HuH-7 (cell line): ENCODE measurements at regions not wholly inside any gene's neighbourhood (a gene's known extent, or its start where the extent isn't known, plus 50 kb on each side); places are given as distances from the start of the nearest gene placed in this dataset.

Source experiments
- DNase-seq: peaks from one replicate; pipeline ENCODE4 v3.0.0; 2011; ENCODE audit warnings: low spot score

DNA sequence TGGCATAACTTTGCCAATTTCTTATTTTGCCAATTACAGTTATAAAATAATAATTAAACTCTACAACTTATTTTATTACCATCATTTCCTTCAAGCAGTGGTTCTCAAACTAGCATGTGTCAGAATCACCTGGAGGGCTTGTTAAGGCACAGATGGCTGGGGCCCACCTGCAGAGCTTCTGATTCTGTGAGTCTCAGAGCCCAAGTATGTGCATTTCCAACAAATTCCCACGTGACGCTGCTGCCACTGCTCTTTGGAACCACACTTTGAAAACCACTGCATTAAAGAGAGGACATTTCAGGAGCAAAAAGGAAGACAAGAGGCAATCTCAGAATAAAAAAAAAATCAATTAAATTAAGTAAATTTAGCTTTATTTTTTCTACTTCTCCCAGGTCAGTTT, 94.0 kb upstream of the HNRNPA3 start:
- DNase-seq = no peak

DNA sequence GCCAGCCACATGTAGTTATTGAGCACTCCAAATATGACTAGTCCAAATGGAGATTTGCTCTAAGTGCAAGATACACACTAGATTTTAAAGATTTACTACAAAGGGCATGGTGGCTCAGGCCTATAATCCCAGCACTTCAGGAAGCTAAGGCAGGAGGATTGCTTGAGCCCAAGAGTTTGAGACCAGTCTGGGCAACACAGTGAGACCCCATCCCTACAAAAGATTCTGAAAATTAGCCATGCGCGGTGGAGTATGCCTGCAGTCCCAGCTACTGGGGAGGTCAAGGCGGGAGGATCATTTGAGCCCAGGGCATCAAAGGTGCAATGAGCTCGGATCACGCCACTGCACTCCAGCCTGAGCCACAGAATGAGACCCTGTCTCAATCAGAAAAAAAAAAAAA, 93.5 kb upstream of the HNRNPA3 start:
- no peak for DNase-seq

DNA sequence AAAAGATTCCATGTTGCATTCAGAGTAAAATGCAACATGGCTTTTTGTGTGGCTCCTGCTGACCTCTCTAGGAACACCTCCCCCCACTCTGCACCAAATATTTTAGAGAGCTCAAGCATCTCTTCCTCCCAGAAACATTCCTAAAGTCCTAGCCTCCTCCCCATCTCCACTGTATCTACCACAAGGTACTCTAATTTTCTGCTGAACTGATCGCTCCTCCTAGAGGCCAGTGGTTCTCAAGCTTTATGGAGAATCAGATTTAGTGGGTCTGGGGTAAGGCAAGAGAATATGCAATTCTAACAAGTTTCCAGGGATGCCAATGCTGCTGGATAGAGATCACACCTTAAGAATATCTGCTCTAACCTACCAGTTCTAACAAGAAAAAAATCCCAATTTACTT, 89.5 kb upstream of the HNRNPA3 start:
- DNase-seq = no peak

DNA sequence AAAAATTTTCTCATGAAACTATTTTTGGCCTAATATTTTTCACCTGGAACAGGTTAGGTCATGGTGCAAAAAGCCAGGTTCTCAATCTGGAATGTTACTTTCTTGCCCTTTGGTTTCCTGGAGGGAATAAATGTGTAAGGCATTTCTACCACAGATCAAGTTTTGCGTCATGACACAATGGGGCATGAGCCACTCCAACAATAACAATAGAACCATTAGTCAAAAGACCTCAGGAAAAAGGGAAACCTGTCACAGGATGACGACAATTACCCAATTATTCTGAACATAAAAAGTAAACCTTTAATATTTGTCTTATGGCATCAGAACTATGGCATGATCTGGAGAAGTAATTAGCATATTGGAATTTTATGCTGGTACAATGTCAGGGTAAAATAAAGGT, 88.2 kb upstream of the HNRNPA3 start:
- DNase-seq = no peak

DNA sequence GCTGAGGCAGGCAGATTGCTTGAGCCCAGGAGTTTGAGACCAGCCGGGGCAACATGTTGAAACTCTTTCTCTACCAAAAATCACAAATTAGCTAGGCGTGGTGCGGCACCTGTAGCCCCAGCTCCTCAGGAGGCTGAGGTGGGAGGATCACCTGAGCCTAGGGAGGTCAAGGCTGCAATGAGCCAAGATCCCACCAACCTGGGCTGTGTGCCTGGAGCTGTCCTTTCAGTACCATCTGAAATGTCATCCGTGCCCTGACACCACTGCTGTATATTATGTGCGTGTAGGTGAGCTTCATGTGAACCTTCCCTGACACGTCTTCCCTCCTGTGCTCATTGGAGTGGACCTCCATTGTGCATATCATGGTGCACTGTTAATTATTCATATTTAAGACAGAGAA, 84.8 kb upstream of the HNRNPA3 start:
- DNase-seq = no peak

DNA sequence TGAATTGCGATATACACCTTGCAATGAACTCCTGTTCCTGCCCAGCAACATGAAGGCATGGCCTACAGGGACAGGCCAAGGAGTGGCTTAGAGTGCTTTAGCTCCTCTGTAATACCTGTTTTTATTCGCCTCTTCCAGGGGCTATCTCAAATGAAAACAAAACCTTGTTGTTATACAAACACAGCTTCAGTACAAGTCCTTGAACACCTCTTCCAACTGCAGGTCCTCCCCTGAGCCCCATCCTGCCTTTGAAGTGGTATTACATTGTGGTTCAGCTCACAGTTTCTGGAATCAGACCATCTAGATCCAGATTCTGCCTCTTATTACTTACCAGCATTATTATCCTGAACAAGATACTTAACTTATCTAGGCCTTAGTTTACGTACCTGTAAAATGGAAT, 83.0 kb upstream of the HNRNPA3 start:
- DNase-seq = no peak

DNA sequence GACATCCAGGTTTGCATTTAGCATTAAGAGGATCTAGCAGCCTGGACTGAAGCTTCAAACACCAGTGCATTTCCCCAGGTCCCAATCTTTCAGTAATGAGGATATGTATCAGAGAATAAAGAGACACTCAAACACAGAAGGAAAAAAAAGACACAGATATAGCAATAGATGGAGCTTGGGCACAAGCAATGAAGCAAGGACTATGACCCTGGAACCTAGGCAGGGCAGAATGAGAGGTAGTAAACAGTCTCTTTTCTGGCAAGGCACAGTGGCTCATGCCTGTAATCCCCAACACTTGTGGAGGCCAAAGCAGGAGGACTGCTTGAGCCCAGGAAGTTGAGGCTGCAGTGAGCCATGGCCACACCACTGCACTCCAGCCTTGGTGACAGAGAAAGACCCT, 80.7 kb upstream of the HNRNPA3 start:
- DNase-seq = no peak

DNA sequence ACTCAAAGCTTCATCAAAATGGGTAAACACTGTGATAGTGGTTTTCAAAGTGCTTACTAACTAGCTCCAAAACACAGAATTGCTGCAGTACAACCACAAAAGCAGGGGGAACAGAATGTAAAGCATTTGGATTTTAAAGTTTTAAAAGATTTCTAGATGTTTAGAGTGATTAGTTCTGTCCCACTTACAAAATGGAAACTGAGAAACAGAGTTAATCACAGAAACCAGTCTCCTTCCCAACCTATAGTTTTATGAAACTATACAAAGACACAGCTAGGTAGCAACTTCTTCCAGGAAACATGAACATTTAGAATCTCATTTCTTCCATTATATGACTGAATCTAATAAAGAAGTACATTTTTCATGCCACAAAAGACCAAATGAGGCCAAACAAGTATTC, 73.8 kb upstream of the HNRNPA3 start:
- no peak for DNase-seq

DNA sequence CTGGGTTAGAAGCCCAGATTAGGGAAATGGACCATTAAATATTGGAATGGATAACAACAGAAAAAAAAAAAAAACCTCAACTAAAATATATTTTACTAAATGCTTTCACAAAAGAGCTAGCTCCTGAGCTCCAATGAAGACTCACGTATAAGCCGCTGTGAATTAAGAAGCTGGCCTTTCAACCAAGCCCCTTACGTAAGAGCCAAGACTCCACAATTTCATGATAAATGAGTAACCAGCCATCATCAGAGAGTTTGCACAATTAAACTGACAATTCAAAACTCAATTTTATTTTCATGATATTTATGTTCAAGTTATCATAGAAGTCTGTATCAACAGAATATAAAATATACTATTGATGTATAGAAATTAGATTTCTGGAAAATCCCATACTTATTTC, 70.7 kb upstream of the HNRNPA3 start:
- DNase-seq = no peak

DNA sequence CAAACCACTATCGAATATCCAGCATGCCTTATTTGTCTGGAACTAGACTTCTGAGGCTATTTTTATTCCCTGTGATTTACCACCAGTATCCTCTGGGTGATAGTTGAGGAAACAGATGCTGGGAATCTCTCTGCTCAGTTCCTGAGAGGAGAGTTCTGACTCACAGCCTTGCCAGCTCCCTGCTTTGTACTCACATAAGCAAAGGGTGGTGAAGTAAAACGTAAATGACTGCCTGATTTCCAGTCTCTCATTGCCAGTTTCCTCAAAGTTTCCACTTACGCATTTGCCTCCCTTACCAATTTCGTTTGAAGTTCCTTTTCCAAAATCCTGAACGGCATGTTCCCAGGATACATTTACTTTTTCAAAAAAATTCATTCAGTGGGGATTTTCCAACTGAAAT, 69.2 kb upstream of the HNRNPA3 start:
- no peak for DNase-seq

DNA sequence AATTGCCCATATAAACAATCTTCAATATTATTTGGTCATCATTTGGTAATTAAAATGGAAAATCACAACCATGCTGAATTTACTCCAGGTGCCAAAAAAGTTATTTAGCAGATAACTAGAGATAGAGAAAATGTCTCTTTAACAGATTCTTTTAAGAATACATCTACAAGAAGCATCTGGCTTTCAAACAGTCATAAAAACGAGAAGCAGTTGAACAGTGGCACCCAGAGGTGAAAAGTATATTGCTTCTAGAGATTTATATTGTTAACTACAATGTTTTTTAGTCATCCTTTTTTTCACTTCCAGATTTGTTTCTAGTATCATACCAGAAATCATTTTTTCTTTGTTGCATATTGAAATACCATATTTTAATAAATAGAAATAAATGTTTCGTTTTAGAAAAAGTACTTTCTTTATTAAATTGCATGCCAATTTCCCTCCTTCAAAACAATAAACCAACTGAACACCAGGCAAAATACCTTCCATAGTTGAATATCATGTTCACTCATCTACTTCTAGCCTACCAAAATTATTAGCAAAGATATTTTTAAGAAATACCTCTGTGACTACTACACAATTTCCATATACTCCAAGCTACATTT, 65.4 kb upstream of the HNRNPA3 start:
- no peak for DNase-seq

DNA sequence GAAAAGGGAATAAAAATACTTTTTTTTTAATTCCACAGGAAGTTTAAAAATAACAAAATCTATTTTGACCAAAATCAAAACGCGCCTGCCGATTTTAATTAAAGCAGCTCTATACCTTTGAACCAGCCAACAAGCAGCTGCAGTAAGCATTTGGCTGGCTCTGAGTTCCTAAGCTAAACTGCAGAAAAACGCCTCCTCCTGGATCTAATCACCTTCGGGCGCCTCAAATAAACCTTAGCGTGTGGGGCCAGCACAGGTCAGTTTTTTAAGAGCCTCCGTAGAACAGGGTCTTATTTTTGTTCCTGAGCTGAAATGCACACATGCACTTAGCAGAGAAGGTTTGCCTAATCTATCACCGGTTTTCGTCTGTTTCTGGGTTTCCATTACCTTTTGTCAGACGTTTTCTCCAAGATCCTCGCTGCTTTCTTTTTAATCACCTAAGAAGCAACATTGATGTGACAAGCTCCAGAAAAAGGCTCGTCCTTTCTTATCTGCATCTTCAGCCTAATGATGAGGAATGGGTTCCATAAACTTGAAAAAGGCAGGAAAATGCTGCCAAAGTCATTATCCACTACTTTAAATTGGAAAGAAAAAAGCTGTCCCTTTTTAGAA, 64.7 kb upstream of the HNRNPA3 start:
- DNase-seq = no peak

DNA sequence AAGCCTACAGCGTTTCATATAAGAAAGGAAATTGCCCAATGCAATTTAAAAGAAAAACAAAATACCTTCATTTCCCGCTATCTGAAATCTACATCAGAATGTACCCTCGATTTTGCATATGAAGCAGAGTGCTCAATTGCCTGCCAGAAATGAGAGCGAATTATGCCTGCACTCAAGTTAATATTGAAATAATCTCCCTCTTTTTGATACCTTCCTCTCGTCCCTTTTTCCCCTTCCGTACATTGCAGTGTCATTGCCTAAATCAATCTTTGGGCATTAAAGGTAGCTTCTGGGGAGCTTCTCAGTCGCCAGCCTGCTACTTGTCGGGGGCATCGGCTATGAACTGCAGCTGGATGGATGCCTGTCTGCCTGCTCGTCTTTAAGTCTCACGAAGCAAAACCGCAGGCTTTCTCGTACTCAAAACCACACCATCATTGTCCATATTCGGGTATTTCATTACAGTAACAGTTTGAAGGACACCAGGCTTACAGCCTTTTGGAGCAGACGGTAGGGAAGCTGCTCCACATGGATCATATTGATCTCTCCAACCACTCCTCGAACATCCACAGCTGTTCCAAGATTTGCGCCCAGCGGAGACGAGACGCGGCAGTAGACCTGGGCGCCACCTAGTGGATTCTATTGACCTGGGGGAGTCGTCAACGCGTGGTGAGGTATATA, 64.0 kb upstream of the HNRNPA3 start:
- peak; percentile 58 for DNase-seq

DNA sequence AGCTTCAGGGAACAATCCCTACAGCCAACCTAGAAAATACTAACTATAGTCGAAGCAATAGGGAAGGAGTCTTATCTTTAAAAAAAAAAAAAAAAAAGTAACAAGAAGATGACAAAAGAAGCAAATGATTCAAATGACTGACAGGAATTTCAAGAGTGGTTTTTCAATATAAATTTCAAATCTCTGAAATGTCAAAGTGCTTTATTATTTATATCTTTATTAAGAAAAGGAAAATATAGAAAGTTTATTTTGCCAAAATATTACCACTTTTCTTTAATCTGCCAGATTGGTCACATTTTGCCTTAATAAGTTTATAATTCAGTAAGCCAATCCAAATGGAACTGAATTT, 63.5 kb upstream of the HNRNPA3 start:
- no peak for DNase-seq

DNA sequence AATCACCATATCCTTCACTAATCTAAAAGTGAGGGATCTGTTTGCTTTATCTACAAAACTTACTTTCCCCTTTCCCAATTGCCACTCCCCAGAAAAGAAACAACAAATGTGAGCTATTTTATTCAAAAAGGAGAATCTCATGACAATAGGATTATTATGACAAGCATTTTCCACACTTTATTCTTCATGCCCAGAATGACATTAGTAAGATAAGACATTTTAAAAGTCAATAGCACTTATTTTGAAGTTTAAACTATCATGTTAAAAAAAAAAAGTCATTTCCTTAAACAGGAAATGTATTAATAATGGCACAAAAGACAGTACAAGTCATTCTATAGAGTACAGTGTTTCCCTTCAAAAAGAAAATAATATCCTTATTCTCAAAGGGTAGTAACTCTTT, 58.8 kb upstream of the HNRNPA3 start:
- no peak for DNase-seq

DNA sequence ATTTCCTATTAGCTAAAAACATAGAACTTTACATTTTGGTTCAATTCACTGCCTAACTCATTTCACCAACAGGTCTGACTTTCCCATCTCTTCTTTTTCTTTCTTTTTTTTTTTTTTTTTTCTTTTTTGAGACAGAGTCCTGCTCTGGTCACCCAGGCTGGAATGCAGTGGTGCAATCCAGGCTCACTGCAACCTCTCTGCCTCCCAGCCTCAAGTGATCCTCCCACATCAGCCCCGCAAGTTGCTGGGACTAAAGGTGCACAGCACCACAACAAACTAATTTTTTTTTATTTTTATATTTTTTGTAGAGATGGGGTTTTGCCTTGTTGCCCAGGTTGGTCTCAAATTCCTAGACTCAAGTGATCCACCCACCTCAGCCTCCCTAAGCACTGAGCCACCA, 57.8 kb upstream of the HNRNPA3 start:
- DNase-seq = no peak

DNA sequence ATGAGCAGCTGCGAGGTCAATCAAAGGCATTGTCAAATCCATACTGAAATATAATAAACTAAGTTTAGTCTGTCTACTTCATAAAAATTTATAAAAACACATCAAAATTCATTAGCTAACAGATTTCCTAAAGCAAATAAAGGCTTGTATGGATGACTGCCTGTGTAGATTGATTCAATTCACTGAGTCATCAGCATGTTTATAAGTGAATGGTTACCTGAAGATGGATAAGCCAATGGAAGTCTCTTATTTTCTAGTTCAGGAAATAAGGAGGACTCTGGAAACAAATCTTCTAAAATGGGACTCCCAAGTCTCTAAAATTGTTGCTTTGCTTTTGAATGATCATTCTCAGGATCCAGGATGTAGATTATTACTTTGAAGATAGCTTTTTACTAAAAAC, 57.0 kb upstream of the HNRNPA3 start:
- no peak for DNase-seq

DNA sequence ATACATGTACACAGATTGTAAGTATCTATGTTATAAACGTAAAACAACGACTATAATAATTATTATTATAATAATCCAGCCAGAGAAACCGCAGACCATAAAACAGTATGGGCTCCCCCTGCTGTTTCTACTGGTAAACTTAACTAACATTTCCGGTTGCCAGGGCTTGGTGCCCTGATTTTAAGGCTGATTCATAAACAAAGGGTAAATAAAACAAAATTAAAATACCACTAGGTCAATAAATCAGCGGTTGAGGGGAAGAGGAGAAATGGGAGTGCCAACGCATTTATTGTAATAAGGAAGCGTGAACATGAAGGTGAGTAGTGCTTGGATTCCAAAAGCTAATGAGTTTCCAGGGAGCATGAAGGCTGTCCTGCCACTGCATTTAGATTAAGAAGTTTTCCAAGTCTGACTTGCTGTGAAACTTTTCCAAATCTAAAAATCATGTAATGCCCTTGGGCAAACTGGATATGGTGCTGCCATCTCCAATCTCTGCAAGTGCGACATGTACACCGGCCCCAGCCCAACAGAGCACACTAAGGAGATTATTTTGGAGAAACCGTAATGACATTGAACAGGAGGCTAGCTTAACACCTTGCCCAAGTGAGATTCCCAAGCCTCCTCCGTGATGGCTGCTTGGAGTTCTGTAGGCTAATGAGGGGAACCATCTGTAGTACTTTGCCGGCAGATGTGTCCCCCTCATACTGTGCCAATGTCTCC, 50.7 kb upstream of the HNRNPA3 start:
- no peak for DNase-seq
